SK-N-SH treated with all-trans-retinoic acid at 6 μM for 48 hours (cell line): ENCODE measurements at regions not wholly inside any gene's neighbourhood (a gene's known extent, or its start where the extent isn't known, plus 50 kb on each side); places are given as distances from the start of the nearest gene placed in this dataset.

Experiments used
- ATAC-seq: fragments of 200-7000 bp; cut with Tn5 transposase; 3 replicates; pipeline ENCODE4 v1.9.1; 2020; ENCODE audit warnings: mild to moderate bottlenecking, moderate library complexity
- ARNTL ChIP-seq: fragments of 450-650 bp; formaldehyde crosslinking; IDR thresholded peaks from 2 replicates; pipeline ENCODE4 v1.5.0; 2020; ENCODE audit warnings: low read depth, mild to moderate bottlenecking, moderate library complexity, borderline replicate concordance
- BACH2 ChIP-seq: fragments of 250-450 bp; sonication (Bioruptor Pico); IDR thresholded peaks from 2 replicates; pipeline ENCODE4 v1.9.0; 2021; ENCODE audit warnings: mild to moderate bottlenecking, borderline replicate concordance
- CSDC2 ChIP-seq: fragments of 250-450 bp; sonication (Bioruptor Pico); IDR thresholded peaks from 2 replicates; pipeline ENCODE4 v1.5.0; 2020; ENCODE audit warnings: mild to moderate bottlenecking, moderate library complexity
- ESRRG ChIP-seq: fragments of 250-450 bp; sonication (Bioruptor Pico); IDR thresholded peaks from 2 replicates; pipeline ENCODE4 v1.6.1; 2021; ENCODE audit warnings: mild to moderate bottlenecking
- GLIS3 ChIP-seq: fragments of 250-450 bp; sonication (Bioruptor Pico); IDR thresholded peaks from 2 replicates; pipeline ENCODE4 v1.5.0; 2020; ENCODE audit warnings: mild to moderate bottlenecking, moderate library complexity
- ISL1 ChIP-seq: fragments of 250-450 bp; sonication (Bioruptor Pico); IDR thresholded peaks from 2 replicates; pipeline ENCODE4 v2.1.2; 2022; ENCODE audit warnings: mild to moderate bottlenecking, moderate library complexity
- OSR1 ChIP-seq: fragments of 250-450 bp; sonication (Bioruptor Pico); IDR thresholded peaks from 2 replicates; pipeline ENCODE4 v1.8.0; 2022; ENCODE audit warnings: moderate library complexity, mild to moderate bottlenecking, inconsistent platforms
- PPARA ChIP-seq: fragments of 250-450 bp; sonication (Bioruptor Pico); IDR thresholded peaks from 2 replicates; pipeline ENCODE4 v1.5.0; 2020; ENCODE audit warnings: mild to moderate bottlenecking, borderline replicate concordance
- RARB ChIP-seq: fragments of 250-450 bp; sonication (Bioruptor Pico); IDR thresholded peaks from 2 replicates; pipeline ENCODE4 v1.8.0; 2021; ENCODE audit warnings: mild to moderate bottlenecking, moderate library complexity
- SNAI2 ChIP-seq: fragments of 250-450 bp; sonication (Bioruptor Pico); IDR thresholded peaks from 2 replicates; pipeline ENCODE4 v1.5.0; 2020; ENCODE audit warnings: mild to moderate bottlenecking, moderate library complexity
- TCF4 ChIP-seq: fragments of 250-450 bp; sonication (Bioruptor Pico); IDR thresholded peaks from 2 replicates; pipeline ENCODE4 v1.8.0; 2021; ENCODE audit warnings: mild to moderate bottlenecking, moderate library complexity, borderline replicate concordance
- TOX ChIP-seq: fragments of 250-450 bp; sonication (Bioruptor Pico); IDR thresholded peaks from 2 replicates; pipeline ENCODE4 v1.8.0; 2021; ENCODE audit warnings: mild to moderate bottlenecking, moderate library complexity, borderline replicate concordance
- ZC3H10 ChIP-seq: fragments of 250-450 bp; sonication (Bioruptor Pico); IDR thresholded peaks from 2 replicates; pipeline ENCODE4 v1.5.1; 2021; ENCODE audit warnings: mild to moderate bottlenecking, moderate library complexity
- ZFP3 ChIP-seq: fragments of 250-450 bp; sonication (Bioruptor Pico); IDR thresholded peaks from 2 replicates; pipeline ENCODE4 v1.5.0; 2020; ENCODE audit warnings: mild to moderate bottlenecking, moderate library complexity
- ZFP30 ChIP-seq: fragments of 450-650 bp; formaldehyde crosslinking; IDR thresholded peaks from 2 replicates; pipeline ENCODE4 v1.5.0; 2022; ENCODE audit warnings: mild to moderate bottlenecking, moderate library complexity
- ZNF565 ChIP-seq: fragments of 450-650 bp; formaldehyde crosslinking; conservative IDR thresholded peaks from 2 replicates; pipeline ENCODE4 v1.5.0; 2020; ENCODE audit warnings: low read depth, mild to moderate bottlenecking, moderate library complexity
- ZNF70 ChIP-seq: fragments of 450-650 bp; formaldehyde crosslinking; IDR thresholded peaks from 2 replicates; pipeline ENCODE4 v1.5.0; 2020; ENCODE audit warnings: mild to moderate bottlenecking, moderate library complexity
- TF ChIP-seq, protein P1 (sequence below): fragments of 250-450 bp; sonication (Bioruptor Pico); IDR thresholded peaks from 2 replicates; pipeline ENCODE4 v1.8.0; 2021; ENCODE audit warnings: low read depth, mild to moderate bottlenecking, moderate library complexity, borderline replicate concordance
- TF ChIP-seq, protein P2 (sequence below): fragments of 250-450 bp; sonication (Bioruptor Pico); IDR thresholded peaks from 2 replicates; pipeline ENCODE4 v1.8.0; 2020; ENCODE audit warnings: mild to moderate bottlenecking, moderate library complexity, borderline replicate concordance
- TF ChIP-seq, protein P3 (sequence below): fragments of 250-450 bp; sonication (Bioruptor Pico); IDR thresholded peaks from 2 replicates; pipeline ENCODE4 v1.5.0; 2020; ENCODE audit warnings: mild to moderate bottlenecking, moderate library complexity
- TF ChIP-seq, protein P4 (sequence below): fragments of 250-450 bp; sonication (Bioruptor Pico); IDR thresholded peaks from 2 replicates; pipeline ENCODE4 v1.5.1; 2021; ENCODE audit warnings: mild to moderate bottlenecking, moderate library complexity

DNA sequence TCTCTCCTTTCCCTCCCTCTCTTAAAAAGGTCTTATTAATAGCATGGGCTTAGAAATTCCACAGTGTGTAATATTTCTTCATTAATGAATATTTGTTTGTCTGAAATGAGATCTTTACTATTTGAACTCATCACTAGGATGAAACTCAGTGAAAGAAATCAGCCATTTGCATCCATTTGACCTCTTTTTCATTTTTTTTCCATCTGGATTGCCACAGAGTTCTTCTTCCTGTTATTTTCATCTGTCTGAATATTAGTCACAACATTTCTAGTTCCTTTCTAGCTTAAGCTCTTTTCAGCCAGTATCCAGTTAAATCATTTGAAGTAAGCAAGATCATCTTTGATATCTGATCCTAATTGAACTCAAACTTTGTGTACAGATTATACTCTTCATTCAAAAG, 69.2 kb upstream of the PLS3 start (continued):
- TF ChIP-seq, protein P1, sequence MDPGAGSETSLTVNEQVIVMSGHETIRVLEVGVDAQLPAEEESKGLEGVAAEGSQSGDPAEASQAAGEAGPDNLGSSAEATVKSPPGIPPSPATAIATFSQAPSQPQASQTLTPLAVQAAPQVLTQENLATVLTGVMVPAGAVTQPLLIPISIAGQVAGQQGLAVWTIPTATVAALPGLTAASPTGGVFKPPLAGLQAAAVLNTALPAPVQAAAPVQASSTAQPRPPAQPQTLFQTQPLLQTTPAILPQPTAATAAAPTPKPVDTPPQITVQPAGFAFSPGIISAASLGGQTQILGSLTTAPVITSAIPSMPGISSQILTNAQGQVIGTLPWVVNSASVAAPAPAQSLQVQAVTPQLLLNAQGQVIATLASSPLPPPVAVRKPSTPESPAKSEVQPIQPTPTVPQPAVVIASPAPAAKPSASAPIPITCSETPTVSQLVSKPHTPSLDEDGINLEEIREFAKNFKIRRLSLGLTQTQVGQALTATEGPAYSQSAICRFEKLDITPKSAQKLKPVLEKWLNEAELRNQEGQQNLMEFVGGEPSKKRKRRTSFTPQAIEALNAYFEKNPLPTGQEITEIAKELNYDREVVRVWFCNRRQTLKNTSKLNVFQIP (CRISPR knock-in tag): no peak
- no peak for TF ChIP-seq ZC3H10
- TF ChIP-seq OSR1 (CRISPR knock-in tag): no peak

DNA sequence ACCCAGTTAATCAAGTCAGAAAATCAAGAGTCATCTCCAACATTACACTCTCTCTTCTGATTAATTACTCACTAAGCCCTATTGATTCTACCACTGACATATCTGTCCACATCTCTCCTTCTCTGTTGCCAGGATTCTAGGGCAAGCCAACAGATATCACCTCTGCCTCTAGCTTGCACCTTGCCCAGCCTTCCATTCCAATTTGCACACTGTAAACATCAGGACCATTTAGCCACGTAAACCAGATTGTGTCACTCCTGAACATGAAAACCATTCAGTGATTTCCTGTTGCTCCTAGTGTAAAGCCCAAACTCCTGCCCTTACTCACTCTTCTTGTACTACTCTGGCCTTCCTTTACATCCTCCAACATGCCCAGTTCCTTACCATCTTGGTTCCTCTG, 68.0 kb upstream of the PLS3 start:
- ATAC-seq: no peak
- TF ChIP-seq, protein P2, sequence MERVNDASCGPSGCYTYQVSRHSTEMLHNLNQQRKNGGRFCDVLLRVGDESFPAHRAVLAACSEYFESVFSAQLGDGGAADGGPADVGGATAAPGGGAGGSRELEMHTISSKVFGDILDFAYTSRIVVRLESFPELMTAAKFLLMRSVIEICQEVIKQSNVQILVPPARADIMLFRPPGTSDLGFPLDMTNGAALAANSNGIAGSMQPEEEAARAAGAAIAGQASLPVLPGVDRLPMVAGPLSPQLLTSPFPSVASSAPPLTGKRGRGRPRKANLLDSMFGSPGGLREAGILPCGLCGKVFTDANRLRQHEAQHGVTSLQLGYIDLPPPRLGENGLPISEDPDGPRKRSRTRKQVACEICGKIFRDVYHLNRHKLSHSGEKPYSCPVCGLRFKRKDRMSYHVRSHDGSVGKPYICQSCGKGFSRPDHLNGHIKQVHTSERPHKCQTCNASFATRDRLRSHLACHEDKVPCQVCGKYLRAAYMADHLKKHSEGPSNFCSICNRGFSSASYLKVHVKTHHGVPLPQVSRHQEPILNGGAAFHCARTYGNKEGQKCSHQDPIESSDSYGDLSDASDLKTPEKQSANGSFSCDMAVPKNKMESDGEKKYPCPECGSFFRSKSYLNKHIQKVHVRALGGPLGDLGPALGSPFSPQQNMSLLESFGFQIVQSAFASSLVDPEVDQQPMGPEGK: no peak
- TF ChIP-seq RARB (CRISPR knock-in tag) (no peak), ZFP30 (no peak), PPARA (CRISPR knock-in tag) (no peak), CSDC2 (CRISPR knock-in tag) (no peak), ZFP3 (CRISPR knock-in tag) (no peak), GLIS3 (CRISPR knock-in tag) (no peak), TOX (CRISPR knock-in tag) (no peak), ZC3H10 (no peak), SNAI2 (CRISPR knock-in tag) (no peak), ZNF565 (CRISPR knock-in tag) (no peak)

DNA sequence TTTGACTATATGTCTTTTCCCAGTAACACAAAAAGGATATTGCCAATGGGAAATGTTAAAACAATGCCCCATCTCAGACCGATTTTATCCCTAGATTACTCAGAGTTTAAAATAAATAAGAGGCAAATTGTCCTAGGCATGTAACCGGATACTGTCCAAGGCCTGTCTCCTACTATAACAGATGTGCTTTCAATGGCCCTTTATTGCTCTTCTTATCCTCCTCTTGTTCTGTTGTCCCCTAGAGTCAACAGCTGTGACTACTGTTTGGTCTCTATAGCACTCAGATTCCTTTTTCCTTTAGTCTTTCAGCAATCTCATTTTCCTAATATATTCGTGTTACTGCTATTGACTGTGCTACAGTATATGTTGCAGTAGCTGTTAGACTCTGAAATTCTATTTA, 66.8 kb upstream of the PLS3 start:
- ATAC-seq: no peak
- TF ChIP-seq SNAI2 (CRISPR knock-in tag) (no peak), ZNF70 (CRISPR knock-in tag) (no peak), TCF4 (no peak), ARNTL (CRISPR knock-in tag) (no peak), RARB (CRISPR knock-in tag) (no peak), ISL1 (CRISPR knock-in tag) (no peak), CSDC2 (CRISPR knock-in tag) (no peak), ZC3H10 (no peak), ESRRG (CRISPR knock-in tag) (no peak), BACH2 (no peak), TOX (CRISPR knock-in tag) (no peak), GLIS3 (CRISPR knock-in tag) (no peak), OSR1 (CRISPR knock-in tag) (no peak), ZNF565 (CRISPR knock-in tag) (no peak)
- TF ChIP-seq, protein P3, sequence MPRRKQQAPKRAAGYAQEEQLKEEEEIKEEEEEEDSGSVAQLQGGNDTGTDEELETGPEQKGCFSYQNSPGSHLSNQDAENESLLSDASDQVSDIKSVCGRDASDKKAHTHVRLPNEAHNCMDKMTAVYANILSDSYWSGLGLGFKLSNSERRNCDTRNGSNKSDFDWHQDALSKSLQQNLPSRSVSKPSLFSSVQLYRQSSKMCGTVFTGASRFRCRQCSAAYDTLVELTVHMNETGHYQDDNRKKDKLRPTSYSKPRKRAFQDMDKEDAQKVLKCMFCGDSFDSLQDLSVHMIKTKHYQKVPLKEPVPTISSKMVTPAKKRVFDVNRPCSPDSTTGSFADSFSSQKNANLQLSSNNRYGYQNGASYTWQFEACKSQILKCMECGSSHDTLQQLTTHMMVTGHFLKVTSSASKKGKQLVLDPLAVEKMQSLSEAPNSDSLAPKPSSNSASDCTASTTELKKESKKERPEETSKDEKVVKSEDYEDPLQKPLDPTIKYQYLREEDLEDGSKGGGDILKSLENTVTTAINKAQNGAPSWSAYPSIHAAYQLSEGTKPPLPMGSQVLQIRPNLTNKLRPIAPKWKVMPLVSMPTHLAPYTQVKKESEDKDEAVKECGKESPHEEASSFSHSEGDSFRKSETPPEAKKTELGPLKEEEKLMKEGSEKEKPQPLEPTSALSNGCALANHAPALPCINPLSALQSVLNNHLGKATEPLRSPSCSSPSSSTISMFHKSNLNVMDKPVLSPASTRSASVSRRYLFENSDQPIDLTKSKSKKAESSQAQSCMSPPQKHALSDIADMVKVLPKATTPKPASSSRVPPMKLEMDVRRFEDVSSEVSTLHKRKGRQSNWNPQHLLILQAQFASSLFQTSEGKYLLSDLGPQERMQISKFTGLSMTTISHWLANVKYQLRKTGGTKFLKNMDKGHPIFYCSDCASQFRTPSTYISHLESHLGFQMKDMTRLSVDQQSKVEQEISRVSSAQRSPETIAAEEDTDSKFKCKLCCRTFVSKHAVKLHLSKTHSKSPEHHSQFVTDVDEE (CRISPR knock-in tag): no peak
- TF ChIP-seq, protein P4, sequence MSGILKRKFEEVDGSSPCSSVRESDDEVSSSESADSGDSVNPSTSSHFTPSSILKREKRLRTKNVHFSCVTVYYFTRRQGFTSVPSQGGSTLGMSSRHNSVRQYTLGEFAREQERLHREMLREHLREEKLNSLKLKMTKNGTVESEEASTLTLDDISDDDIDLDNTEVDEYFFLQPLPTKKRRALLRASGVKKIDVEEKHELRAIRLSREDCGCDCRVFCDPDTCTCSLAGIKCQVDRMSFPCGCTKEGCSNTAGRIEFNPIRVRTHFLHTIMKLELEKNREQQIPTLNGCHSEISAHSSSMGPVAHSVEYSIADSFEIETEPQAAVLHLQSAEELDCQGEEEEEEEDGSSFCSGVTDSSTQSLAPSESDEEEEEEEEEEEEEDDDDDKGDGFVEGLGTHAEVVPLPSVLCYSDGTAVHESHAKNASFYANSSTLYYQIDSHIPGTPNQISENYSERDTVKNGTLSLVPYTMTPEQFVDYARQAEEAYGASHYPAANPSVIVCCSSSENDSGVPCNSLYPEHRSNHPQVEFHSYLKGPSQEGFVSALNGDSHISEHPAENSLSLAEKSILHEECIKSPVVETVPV (CRISPR knock-in tag): no peak
- TF ChIP-seq, protein P2: no peak
